HG03103 (cell line): ENCODE measurements at regions not wholly inside any gene's neighbourhood (a gene's known extent, or its start where the extent isn't known, plus 50 kb on each side); places are given as distances from the start of the nearest gene placed in this dataset.
"Not testable (repeated sequence)": the region's sequence is repeated elsewhere in the genome, so short reads cannot be mapped to it uniquely, and the experiment has no call there.

Experiments
- ATAC-seq: cut with Tn5 transposase; IDR thresholded peaks from one replicate; pipeline ENCODE4 v1.9.1; 2021; ENCODE audit warnings: low read depth; ENCODE audit not compliant: unreplicated experiment

- ATAC-seq: no peak
These were observed 99.2 kb upstream of the UXS1 start for GRCh38 chr2:106293271-106293783.

DNA sequence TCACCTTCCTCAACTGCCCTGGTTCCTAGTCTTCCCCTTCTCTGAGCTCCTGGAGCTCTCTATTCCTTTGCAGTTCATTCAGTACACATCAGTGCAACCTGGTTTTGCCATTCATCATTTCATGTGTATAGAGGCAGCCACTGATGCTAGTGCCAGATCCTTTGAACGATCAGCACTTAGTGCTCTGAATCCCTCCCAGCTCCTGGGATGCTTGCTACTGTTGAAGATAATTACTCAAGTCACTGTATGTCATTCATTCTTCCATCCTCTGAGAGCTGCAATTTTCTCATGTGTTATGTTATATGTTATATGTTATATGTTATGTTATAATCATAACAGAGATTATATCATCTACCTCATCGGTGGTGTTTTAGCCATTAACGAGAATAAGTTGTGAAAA is 98.5 kb upstream of the UXS1 start:
- no peak for ATAC-seq

DNA sequence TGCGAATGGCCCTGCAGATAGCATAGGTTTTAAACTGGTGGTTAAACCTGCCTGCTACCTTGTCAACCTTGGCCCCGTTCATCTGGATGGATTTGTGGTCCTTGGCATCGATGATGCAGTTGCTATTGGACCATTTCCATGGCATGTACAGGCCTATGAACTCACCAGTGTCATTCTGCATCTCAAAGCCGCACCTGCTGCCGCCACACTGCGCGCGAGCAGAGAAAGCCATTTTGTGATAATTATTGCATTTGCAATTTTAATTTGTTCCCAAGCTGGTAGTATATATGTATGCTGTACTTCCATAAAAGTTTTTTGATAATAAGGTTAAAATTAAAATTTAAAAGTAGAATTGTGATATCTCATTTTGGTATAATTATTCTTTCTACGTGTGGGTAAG is 94.8 kb upstream of the UXS1 start:
- no peak for ATAC-seq

DNA sequence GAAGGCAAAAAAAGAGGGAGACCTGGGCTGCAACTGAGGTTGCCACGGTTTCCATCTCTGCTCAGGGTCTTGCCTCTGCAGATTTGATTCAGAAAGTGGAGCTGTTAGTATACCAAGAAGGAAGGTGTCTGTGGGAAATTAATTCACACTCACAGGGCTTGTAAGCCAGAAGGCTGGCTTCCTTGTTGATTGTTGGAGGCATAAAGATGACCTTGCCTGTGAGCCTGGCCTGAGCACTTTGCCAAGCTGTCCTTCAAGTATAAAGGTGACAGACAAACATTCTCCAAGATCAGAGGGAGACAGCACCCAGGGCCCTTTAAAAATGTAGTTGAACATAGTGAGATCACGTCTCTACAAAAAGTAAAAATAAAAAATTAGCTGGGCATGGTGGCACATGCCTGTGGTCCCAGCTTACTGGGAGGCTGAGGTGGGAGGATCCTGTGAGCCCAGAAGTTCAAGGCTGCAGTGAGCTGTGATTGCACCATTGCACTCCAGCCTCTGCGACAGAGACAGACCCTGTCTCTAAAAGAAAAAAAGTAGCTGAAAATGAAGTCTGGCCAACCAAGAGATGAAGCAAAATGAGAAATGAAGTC is 91.2 kb upstream of the UXS1 start:
- no peak for ATAC-seq

DNA sequence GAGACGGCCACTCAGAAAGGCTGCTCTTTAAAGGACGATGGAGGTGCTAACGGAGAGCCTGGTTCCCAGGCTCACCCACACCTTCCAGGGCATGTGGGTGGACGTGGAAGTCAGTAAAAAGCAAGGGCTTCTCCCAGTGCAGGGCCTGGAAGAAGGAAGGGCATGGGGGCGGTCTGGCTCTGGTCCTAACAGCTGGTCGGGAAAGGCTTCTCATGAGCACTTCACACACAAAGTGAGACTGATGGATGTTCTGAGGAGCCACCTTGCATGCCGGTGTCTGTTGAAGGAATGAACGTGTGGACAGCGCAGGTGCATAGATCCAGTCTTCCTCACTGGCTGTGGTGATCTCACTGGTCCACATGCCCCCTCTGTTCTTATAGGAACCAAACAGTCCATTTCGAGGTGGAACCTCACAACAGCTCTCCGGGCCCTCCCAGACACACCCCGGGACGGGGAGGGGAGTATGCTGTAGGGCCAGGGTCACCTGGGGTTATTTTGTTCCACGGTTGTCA is 90.6 kb upstream of the UXS1 start:
- no peak for ATAC-seq

DNA sequence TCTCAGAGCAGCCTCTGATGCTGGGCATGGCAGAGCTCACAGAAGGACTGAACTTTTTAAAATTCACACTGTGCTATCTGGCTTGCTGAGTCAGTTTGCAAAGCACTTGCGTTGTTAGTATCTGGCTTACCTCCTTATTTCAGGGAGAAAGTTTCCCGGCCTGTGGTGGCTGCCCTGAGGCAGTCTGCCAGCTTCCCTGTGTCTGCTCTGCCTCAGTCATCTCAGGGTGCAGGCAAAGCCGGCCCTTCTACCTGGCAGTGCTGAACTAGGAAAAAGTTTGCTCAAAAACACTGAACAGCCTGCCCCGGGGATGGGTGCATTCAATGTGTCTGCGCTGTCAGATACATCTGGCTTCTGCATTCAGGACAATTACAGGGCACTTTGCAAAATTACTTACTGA is 90.2 kb upstream of the UXS1 start:
- ATAC-seq: no peak

DNA sequence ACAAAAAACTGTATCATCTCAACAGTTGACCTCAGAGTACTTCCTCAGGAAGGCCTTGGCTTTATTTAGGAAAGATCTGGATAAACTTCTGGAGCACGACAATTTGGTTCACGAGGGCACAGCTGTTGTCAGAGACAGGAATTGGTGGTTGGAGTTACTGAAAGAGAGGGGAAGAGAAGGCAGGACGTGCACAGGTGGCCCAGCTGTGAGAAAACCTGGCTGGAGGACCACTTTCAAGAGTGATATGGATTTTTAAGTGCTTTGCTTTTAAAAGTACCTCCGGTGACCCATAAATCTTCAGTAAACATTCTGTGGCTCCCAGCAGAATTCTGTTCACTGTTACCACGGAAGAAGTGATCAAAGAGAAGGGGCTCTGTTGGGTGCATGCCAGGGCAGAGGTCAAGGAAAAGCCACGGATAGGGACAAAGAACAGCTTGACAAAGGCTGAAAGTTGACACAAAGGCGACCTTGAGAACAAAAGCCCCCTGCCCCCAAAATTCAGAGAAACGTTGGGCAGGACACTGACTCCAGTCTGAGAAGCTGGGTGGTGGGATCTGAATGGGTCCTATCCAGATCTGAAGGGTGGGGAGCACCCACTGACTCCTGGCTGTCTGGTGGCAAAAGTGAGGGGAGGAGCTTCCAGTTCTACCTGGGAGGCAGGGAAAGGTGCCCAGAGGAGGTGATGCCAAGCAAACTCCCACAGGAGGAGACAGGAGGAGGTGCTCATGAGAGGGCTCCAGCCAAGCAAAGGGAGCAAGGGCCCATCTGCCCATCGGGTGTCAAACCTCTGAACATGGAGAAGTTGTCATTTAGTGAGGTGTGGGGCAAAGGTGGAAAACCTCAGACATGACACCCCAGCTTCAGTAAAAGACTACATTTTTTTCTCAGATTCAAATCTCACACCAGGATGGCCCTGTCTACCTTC is 89.4 kb upstream of the UXS1 start:
- not testable (repeated sequence) for ATAC-seq

- no peak for ATAC-seq
These were observed 88.5 kb upstream of the UXS1 start for GRCh38 chr2:106282462-106283170.

DNA sequence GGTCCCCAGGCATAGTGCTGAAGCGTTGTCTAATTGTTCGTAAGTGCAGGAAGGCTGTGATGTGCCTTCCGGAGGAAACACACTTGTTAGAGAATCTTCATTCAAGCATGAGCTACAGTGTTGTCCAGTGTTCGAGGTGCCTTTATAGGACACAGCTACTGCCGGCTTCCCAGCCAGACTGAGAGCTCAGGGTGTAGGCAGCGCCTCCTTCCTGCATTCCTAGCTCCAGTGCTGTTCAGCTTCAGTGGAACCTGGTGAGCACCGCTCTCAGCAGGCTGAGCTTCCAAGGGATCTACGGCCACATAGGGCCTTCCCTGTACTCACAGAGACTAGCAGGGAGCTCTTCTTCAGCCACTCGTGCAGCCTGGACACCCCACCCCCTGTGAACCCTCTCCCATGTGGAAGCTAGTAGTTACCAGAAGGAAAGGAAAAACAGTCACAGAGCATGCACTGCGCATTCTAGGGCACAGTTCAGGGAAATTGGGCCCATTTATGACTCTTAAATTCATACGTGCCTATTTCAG is 87.9 kb upstream of the UXS1 start:
- not testable (repeated sequence) for ATAC-seq

GRCh38 chr2:106280722-106281446 is 86.8 kb upstream of the UXS1 start:
- ATAC-seq: no peak

DNA sequence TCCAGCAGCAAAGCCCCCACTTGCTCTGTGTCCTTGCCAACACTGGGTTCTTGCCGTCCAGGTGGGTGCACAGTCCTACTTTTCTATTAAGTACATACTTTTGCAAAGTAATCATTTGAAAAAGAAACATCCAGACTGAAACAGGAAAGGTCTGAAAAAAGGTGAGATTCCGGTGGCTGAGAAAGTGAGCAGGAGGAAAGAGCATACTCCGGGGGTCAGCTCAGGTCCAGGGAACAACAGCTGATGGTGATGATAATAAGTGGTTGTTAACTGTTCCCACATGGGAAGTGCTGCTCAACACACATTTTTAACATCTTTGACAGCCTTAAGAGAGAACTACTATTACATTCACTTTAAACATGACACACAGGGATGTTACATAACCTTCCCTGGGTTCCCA is 86.1 kb upstream of the UXS1 start:
- ATAC-seq: no peak

GRCh38 chr2:106278112-106278876 is 84.2 kb upstream of the UXS1 start:
- ATAC-seq: no peak

DNA sequence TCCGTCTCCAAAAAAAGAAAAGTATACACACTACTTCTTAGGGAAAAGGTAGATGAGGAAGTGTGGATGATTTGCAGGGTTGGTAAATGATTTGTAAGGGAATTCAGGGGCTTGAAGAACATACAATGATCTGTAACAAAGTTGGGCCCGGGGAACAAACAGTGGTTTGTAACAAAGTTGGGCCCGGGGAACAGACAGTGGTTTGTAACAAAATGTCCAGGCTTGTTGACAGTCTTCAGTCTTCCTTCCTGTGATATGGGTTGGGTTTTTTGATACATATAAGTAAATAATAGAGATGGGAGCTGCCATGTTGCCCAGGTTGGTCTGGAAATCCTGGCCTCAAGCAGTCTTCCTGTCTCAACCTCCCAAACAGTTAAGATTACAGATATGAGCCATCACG is 83.3 kb upstream of the UXS1 start:
- ATAC-seq: no peak

DNA sequence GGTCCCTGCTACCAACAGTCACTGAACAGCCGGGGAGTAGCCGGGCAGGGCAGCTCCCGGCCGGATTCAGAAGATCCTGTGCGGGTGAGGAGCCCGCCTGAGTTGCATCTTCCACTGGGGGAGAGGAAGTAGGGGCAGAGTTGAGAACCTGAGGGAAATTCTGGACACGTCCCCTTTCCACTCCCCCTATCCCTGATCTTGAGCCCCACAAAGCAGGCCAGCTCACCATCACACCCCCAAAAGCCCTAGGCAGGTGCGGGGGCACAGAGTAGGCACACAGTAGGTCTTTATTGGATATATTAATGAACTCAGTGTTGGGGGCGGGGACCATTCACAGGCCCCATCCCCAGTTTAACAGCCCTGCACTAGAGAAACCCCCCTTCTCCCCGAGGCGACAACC is 81.9 kb upstream of the UXS1 start:
- no peak for ATAC-seq

- no peak for ATAC-seq
These were observed 80.6 kb upstream of the UXS1 start for GRCh38 chr2:106274668-106275067.

- no peak for ATAC-seq
These were observed 78.2 kb upstream of the UXS1 start for GRCh38 chr2:106272216-106272807.

DNA sequence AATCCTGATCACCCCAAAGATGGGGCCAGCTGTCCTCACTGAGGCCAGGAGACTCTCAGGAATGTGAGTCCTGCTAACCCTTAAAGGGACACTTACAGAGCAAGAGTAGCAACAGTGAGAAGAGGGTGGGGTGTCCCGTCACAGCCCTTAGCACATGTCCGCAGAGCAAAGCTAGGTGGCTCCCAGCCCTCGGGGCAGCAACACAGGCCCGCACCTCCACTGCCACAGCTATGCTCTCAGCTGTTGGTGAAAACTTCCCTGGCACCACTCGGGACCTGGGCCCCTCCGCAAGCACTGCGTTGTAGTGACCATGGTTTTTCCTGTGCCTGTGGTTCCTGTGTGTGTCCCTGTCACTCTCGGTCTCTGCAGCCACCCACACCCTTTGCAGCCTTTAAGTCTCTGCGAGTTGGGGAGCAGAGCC is 76.4 kb upstream of the UXS1 start:
- ATAC-seq: no peak

- no peak for ATAC-seq
These were observed 75.6 kb upstream of the UXS1 start for GRCh38 chr2:106269591-106270291.
